IMR-90 (cell line): ENCODE measurements at regions not wholly inside any gene's neighbourhood (a gene's known extent, or its start where the extent isn't known, plus 50 kb on each side); places are given as distances from the start of the nearest gene placed in this dataset.

ENCODE experiments used
- ATAC-seq: fragments of 200-7000 bp; cut with Tn5 transposase; 2 replicates; pipeline ENCODE4 v1.9.1; 2020; ENCODE audit warnings: low read depth, mild to moderate bottlenecking, moderate library complexity
- BruUV-seq: library from RNA; stranded (reverse); fragments of 400-500 nt; replicated peaks from 2 replicates; lab custom pipeline; 2021; lab: Mats Ljungman, UMichigan
- CTCF ChIA-PET: fragments of 300-600 bp; formaldehyde crosslinking; extraction: SDS; loops from one replicate; lab custom pipeline; 2021; ENCODE audit warnings: antibody characterized with exemption; lab: Yijun Ruan, JAX
- POLR2A ChIA-PET: fragments of 300-600 bp; sonication (Branson Sonifier 250); formaldehyde crosslinking; loops from one replicate; lab custom pipeline; 2022; ENCODE audit warnings: antibody characterized with exemption; ENCODE audit not compliant: unreplicated experiment; lab: Charles Lee
- DNase-seq: peaks from one replicate; pipeline ENCODE4 v3.0.0; 2013
- H2AFZ ChIP-seq: replicated peaks from 2 replicates; pipeline ENCODE3; 2013; ENCODE audit warnings: low read length, mild to moderate bottlenecking; ENCODE audit not compliant: poor library complexity
- H2AK5ac ChIP-seq: 2 replicates; pipeline ENCODE4 v1.6.1; 2013; ENCODE audit warnings: low read depth, low read length, inconsistent platforms
- H2AK9ac ChIP-seq: replicated peaks from 2 replicates; pipeline ENCODE3; 2013; ENCODE audit warnings: mild to moderate bottlenecking, low read depth, low read length, moderate library complexity; ENCODE audit not compliant: poor library complexity
- H2BK120ac ChIP-seq: 2 replicates; pipeline ENCODE4 v1.6.1; 2013; ENCODE audit warnings: low read depth, low read length, inconsistent platforms
- H2BK15ac ChIP-seq: 3 replicates; pipeline ENCODE4 v1.6.1; 2013; ENCODE audit warnings: low read depth, low read length, inconsistent platforms
- H2BK20ac ChIP-seq: 2 replicates; pipeline ENCODE4 v1.6.1; 2013; ENCODE audit warnings: low read depth, mild to moderate bottlenecking, inconsistent platforms, low read length, moderate library complexity
- H2BK5ac ChIP-seq: 2 replicates; pipeline ENCODE4 v1.6.1; 2013; ENCODE audit warnings: mild to moderate bottlenecking, low read depth, low read length, inconsistent platforms; ENCODE audit not compliant: poor library complexity, severe bottlenecking
- H3K14ac ChIP-seq: replicated peaks from 2 replicates; pipeline ENCODE4 v1.6.1; 2013; ENCODE audit warnings: low read depth, low read length, inconsistent platforms
- H3K18ac ChIP-seq: 2 replicates; pipeline ENCODE4 v1.6.1; 2013; ENCODE audit warnings: low read depth, low read length, control low read depth
- H3K23ac ChIP-seq: 2 replicates; pipeline ENCODE4 v1.6.1; 2013; ENCODE audit warnings: low read depth, low read length, inconsistent platforms
- H3K27ac ChIP-seq: 2 replicates; pipeline ENCODE4 v1.5.1; 2013; ENCODE audit warnings: mild to moderate bottlenecking, control low read depth, low read length; ENCODE audit not compliant: insufficient read depth
- H3K27me3 ChIP-seq: 2 replicates; pipeline ENCODE4 v1.6.1; 2013; ENCODE audit warnings: low read length; ENCODE audit not compliant: control insufficient read depth, insufficient read depth
- H3K36me3 ChIP-seq: 2 replicates; pipeline ENCODE4 v1.6.1; 2013; ENCODE audit warnings: low read length, mixed read lengths; ENCODE audit not compliant: control insufficient read depth, insufficient read depth
- H3K4ac ChIP-seq: 2 replicates; pipeline ENCODE4 v1.6.1; 2013; ENCODE audit warnings: low read depth, low read length, inconsistent platforms
- H3K4me1 ChIP-seq: 2 replicates; pipeline ENCODE4 v1.6.1; 2013; ENCODE audit warnings: low read length, mixed read lengths; ENCODE audit not compliant: control insufficient read depth, insufficient read depth
- H3K4me2 ChIP-seq: 2 replicates; pipeline ENCODE4 v1.6.1; 2013; ENCODE audit warnings: low read depth, mild to moderate bottlenecking, control low read depth, low read length, moderate library complexity
- H3K4me3 ChIP-seq: 2 replicates; pipeline ENCODE4 v1.5.1; 2013; ENCODE audit warnings: low read depth, mild to moderate bottlenecking, control low read depth, low read length, moderate library complexity; ENCODE audit not compliant: insufficient read depth
- H3K56ac ChIP-seq: 2 replicates; pipeline ENCODE4 v1.6.1; 2013; ENCODE audit warnings: low read length, inconsistent platforms; ENCODE audit not compliant: insufficient read depth; ENCODE audit errors: extremely low read depth
- H3K79me1 ChIP-seq, 2 experiments: 2 replicates each; pipeline ENCODE4 v1.6.1; 2013; ENCODE audit warnings: low read length in 2 of 2, inconsistent platforms in 1 of 2, low read depth in 1 of 2
- H3K9ac ChIP-seq: 2 replicates; pipeline ENCODE4 v1.6.1; 2013; ENCODE audit warnings: low read depth, low read length, control low read depth
- H3K9me1 ChIP-seq: 2 replicates; pipeline ENCODE4 v1.6.1; 2013; ENCODE audit warnings: low read length, inconsistent platforms; ENCODE audit not compliant: insufficient read depth
- H3K9me3 ChIP-seq: 2 replicates; pipeline ENCODE4 v1.6.1; 2013; ENCODE audit warnings: low read length; ENCODE audit not compliant: control insufficient read depth, insufficient read depth
- H4K20me1 ChIP-seq: 2 replicates; pipeline ENCODE4 v1.6.1; 2013; ENCODE audit warnings: low read length, inconsistent platforms; ENCODE audit not compliant: insufficient read depth
- H4K5ac ChIP-seq: 2 replicates; pipeline ENCODE4 v1.6.1; 2013; ENCODE audit warnings: mild to moderate bottlenecking, low read depth, low read length, control low read depth
- H4K8ac ChIP-seq, 2 experiments: 2 replicates each; pipeline ENCODE4 v1.6.1; 2013; ENCODE audit warnings: low read depth in 2 of 2, low read length in 2 of 2, control low read depth in 1 of 2, inconsistent platforms in 1 of 2
- H4K91ac ChIP-seq: 2 replicates; pipeline ENCODE4 v1.6.1; 2013; ENCODE audit warnings: low read depth, low read length, inconsistent platforms; ENCODE audit not compliant: insufficient read depth
- BHLHE40 ChIP-seq: fragments of 150-350 bp; IDR thresholded peaks from 2 replicates; pipeline ENCODE4 v1.6.1; 2016; ENCODE audit warnings: mild to moderate bottlenecking, low read depth, low read length
- CEBPB ChIP-seq: IDR thresholded peaks from 2 replicates; pipeline ENCODE4 v1.6.1; 2012; ENCODE audit warnings: low read depth, low read length, improper control_type of control experiment
- CHD1 ChIP-seq: IDR thresholded peaks from 2 replicates; pipeline ENCODE4 v1.6.1; 2012; ENCODE audit warnings: low read depth, low read length, improper control_type of control experiment
- FOS ChIP-seq: fragments of 150-350 bp; IDR thresholded peaks from 2 replicates; pipeline ENCODE4 v1.6.1; 2016; ENCODE audit warnings: low read depth, low read length
- MAFK ChIP-seq: IDR thresholded peaks from 2 replicates; pipeline ENCODE4 v1.6.1; 2012; ENCODE audit warnings: low read depth, low read length, improper control_type of control experiment
- MAZ ChIP-seq: IDR thresholded peaks from 2 replicates; pipeline ENCODE4 v1.6.1; 2012; ENCODE audit warnings: low read depth, mild to moderate bottlenecking, low read length, improper control_type of control experiment, moderate library complexity, borderline replicate concordance
- MXI1 ChIP-seq: IDR thresholded peaks from 2 replicates; pipeline ENCODE4 v1.6.1; 2012; ENCODE audit warnings: low read depth, mild to moderate bottlenecking, low read length, moderate library complexity, borderline replicate concordance
- NFE2L2 ChIP-seq: fragments of 150-350 bp; IDR thresholded peaks from 2 replicates; pipeline ENCODE4 v1.6.1; 2016; ENCODE audit warnings: low read depth, mild to moderate bottlenecking, low read length
- POLR2A ChIP-seq: IDR thresholded peaks from 2 replicates; pipeline ENCODE4 v1.6.1; 2012; ENCODE audit warnings: mild to moderate bottlenecking, low read depth, low read length
- RAD21 ChIP-seq: IDR thresholded peaks from 2 replicates; pipeline ENCODE4 v1.6.1; 2012; ENCODE audit warnings: low read length, improper control_type of control experiment
- RCOR1 ChIP-seq: IDR thresholded peaks from 2 replicates; pipeline ENCODE4 v1.6.1; 2012; ENCODE audit warnings: mild to moderate bottlenecking, low read length, improper control_type of control experiment; ENCODE audit not compliant: insufficient replicate concordance
- RFX5 ChIP-seq: IDR thresholded peaks from 2 replicates; pipeline ENCODE4 v1.8.0; 2012; ENCODE audit warnings: low read depth, mild to moderate bottlenecking, low read length, moderate library complexity
- SMC3 ChIP-seq: fragments of 150-350 bp; IDR thresholded peaks from 2 replicates; pipeline ENCODE4 v1.6.1; 2016; ENCODE audit warnings: low read depth, mild to moderate bottlenecking, antibody characterized with exemption, low read length, moderate library complexity
- WGBS, 2 experiments: methylation state at CpG; one replicate each; pipeline versions ENCODE4 v1.1.5 to v1.1.7; 2013; ENCODE audit warnings: missing lambda C conversion rate in 2 of 2; ENCODE audit not compliant: insufficient read length in 1 of 2; ENCODE audit errors: extremely low coverage in 2 of 2; 5-methylcytosine and 5-hydroxymethylcytosine counted together
- dilution Hi-C: fragments of 300-500 bp; cut with HindIII; formaldehyde crosslinking; loops from one replicate; pipeline ENCODE4 v1.14.3; 2018; ENCODE audit warnings: low sequenced_read_pairs; ENCODE audit not compliant: unreplicated experiment
- in situ Hi-C: fragments of 300-500 bp; cut with MboI; formaldehyde crosslinking; loops from 3 replicates; pipeline ENCODE4 v1.14.3; 2019; ENCODE audit warnings: low sequenced_read_pairs, inconsistent platforms, mixed read lengths
- intact Hi-C: fragments of 100-400 bp; cut with micrococcal nuclease; formaldehyde crosslinking; loops from 2 replicates; pipeline ENCODE4 v1.10.0; 2022
- TF ChIP-seq, protein P1 (sequence below): conservative IDR thresholded peaks from 2 replicates; pipeline ENCODE4 v1.5.1; 2012; ENCODE audit warnings: mild to moderate bottlenecking, low read depth, low read length, improper control_type of control experiment
- TF ChIP-seq, protein P2 (sequence below): fragments of 150-350 bp; IDR thresholded peaks from 2 replicates; pipeline ENCODE4 v1.6.1; 2016; ENCODE audit warnings: low read depth, mild to moderate bottlenecking, low read length, moderate library complexity, borderline replicate concordance
- TF ChIP-seq, protein P3 (sequence below): fragments of 150-350 bp; IDR thresholded peaks from 2 replicates; pipeline ENCODE4 v1.6.1; 2017; ENCODE audit warnings: mild to moderate bottlenecking, antibody characterized with exemption, low read length, low read depth

DNA sequence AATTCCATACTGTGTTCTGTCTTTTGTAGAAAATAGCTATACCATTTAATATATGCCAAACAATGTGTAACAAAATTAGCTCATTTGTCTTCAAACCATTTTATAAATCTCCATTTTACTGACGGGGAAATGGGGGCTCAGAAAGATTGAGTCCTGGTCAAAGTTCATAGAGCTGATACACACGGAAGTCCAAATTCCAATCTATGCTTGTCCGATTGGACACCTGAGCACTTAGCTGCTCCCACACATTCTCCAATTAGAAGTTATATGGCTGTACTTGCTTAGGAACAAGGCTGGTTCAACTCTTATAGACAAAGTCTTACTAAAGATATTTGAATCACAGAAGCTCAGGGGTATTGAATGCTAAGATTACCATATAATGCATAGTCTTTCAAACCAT lies 185.2 kb downstream of the ANKRD50 start:
- H4K91ac ChIP-seq, result no peak overlapping the region
- H2AK9ac ChIP-seq, result no peak overlapping the region
- POLR2A ChIA-PET, result no interaction called here
- no peaks in the 10 kb centered on the region for H3K79me1 ChIP-seq
- H3K9ac ChIP-seq, result no peak overlapping the region
- H3K23ac ChIP-seq, result no peak overlapping the region
- in situ Hi-C loops, result no loop called here
- H2BK20ac ChIP-seq, result 0 out of 2 replicates have a peak overlapping the region, but pooled peaks have one; percentile 37
- WGBS, 2 experiments, result no CpG with 5 or more reads among the region's 3 CpGs
- no peaks in the 10 kb centered on the region for H3K36me3 ChIP-seq
- H3K27ac ChIP-seq, result no peak overlapping the region
- no peak overlapping the region for H2BK15ac ChIP-seq
- no peaks in the 10 kb centered on the region for H3K27me3 ChIP-seq
- H3K4me1 ChIP-seq, result peaks cover 6% of the 10 kb centered on the region
- ATAC-seq, result no peak
- H3K9me1 ChIP-seq, result 0 out of 2 replicates have a peak, but pooled peaks cover 3% of the 10 kb centered on the region
- intact Hi-C loops, result no loop called here
- DNase-seq, result no peak
- no TSS peak for BruUV-seq
- dilution Hi-C loops, result no loop called here
- no peak overlapping the region for H3K56ac ChIP-seq
- no peak overlapping the region for H3K18ac ChIP-seq
- H2AK5ac ChIP-seq, result no peak overlapping the region
- H2BK120ac ChIP-seq, result no peak overlapping the region
- no peak overlapping the region for H4K5ac ChIP-seq
- CTCF ChIA-PET, result interaction anchor here (0.6 kb wide), 1 partner anchor 388 kb away, joined by 7 read pairs; no protein-coding TSS in a partner anchor
- H3K9me3 ChIP-seq, result no peaks in the 10 kb centered on the region
- H4K20me1 ChIP-seq, result no peaks in the 10 kb centered on the region
- no peak overlapping the region for H3K4me2 ChIP-seq
- no peak overlapping the region for H3K4ac ChIP-seq
- H4K8ac ChIP-seq, result no peak overlapping the region
- no peak overlapping the region for H2BK5ac ChIP-seq
- no peak overlapping the region for H2AFZ ChIP-seq
- H3K4me3 ChIP-seq, result no peak overlapping the region
- H3K14ac ChIP-seq, result no peak overlapping the region
- TF ChIP-seq, protein P1, sequence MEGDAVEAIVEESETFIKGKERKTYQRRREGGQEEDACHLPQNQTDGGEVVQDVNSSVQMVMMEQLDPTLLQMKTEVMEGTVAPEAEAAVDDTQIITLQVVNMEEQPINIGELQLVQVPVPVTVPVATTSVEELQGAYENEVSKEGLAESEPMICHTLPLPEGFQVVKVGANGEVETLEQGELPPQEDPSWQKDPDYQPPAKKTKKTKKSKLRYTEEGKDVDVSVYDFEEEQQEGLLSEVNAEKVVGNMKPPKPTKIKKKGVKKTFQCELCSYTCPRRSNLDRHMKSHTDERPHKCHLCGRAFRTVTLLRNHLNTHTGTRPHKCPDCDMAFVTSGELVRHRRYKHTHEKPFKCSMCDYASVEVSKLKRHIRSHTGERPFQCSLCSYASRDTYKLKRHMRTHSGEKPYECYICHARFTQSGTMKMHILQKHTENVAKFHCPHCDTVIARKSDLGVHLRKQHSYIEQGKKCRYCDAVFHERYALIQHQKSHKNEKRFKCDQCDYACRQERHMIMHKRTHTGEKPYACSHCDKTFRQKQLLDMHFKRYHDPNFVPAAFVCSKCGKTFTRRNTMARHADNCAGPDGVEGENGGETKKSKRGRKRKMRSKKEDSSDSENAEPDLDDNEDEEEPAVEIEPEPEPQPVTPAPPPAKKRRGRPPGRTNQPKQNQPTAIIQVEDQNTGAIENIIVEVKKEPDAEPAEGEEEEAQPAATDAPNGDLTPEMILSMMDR, result no peak
- TF ChIP-seq, protein P2, sequence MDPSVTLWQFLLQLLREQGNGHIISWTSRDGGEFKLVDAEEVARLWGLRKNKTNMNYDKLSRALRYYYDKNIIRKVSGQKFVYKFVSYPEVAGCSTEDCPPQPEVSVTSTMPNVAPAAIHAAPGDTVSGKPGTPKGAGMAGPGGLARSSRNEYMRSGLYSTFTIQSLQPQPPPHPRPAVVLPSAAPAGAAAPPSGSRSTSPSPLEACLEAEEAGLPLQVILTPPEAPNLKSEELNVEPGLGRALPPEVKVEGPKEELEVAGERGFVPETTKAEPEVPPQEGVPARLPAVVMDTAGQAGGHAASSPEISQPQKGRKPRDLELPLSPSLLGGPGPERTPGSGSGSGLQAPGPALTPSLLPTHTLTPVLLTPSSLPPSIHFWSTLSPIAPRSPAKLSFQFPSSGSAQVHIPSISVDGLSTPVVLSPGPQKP, result no peak
- TF ChIP-seq MXI1, result no peak
- no peak for TF ChIP-seq MAFK
- no peak for TF ChIP-seq BHLHE40
- no peak for TF ChIP-seq SMC3
- TF ChIP-seq FOS, result no peak
- TF ChIP-seq NFE2L2, result no peak
- TF ChIP-seq MAZ, result no peak
- TF ChIP-seq CHD1, result no peak
- no peak for TF ChIP-seq CEBPB
- no peak for TF ChIP-seq RFX5
- TF ChIP-seq, protein P3, sequence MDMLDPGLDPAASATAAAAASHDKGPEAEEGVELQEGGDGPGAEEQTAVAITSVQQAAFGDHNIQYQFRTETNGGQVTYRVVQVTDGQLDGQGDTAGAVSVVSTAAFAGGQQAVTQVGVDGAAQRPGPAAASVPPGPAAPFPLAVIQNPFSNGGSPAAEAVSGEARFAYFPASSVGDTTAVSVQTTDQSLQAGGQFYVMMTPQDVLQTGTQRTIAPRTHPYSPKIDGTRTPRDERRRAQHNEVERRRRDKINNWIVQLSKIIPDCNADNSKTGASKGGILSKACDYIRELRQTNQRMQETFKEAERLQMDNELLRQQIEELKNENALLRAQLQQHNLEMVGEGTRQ, result no peak
- no peak for TF ChIP-seq RAD21
- TF ChIP-seq RCOR1, result no peak
- TF ChIP-seq POLR2A, result no peak
